ENCODE measurements at regions not wholly inside any gene's neighbourhood (a gene's known extent, or its start where the extent isn't known, plus 50 kb on each side); places are given as distances from the start of the nearest gene placed in this dataset.

- TF ChIP-seq EZH2 (IDR thresholded peaks at IDR 0.05; ENCODE audit: low read depth, unreplicated experiment) (no peak), CREB1 (CRISPR knock-in tag; IDR thresholded peaks at IDR 0.05; ENCODE audit: low read depth) (no peak), CTCF (conservative IDR thresholded peaks at IDR 0.05; ENCODE audit: low read depth in 2 of 2) (no peak), POLR2AphosphoS5 (IDR thresholded peaks at IDR 0.05; ENCODE audit: low read depth) (no peak), STAT1 (IDR thresholded peaks at IDR 0.05; ENCODE audit: unreplicated experiment) (no peak), ETS1 (IDR thresholded peaks at IDR 0.05) (no peak), JUNB (IDR thresholded peaks at IDR 0.05; ENCODE audit: unreplicated experiment) (no peak), EZH2phosphoT487 (IDR thresholded peaks at IDR 0.05; ENCODE audit: unreplicated experiment) (no peak), ZNF114 (CRISPR knock-in tag; IDR thresholded peaks at IDR 0.05) (no peak)
- TF ChIP-seq, protein P1, sequence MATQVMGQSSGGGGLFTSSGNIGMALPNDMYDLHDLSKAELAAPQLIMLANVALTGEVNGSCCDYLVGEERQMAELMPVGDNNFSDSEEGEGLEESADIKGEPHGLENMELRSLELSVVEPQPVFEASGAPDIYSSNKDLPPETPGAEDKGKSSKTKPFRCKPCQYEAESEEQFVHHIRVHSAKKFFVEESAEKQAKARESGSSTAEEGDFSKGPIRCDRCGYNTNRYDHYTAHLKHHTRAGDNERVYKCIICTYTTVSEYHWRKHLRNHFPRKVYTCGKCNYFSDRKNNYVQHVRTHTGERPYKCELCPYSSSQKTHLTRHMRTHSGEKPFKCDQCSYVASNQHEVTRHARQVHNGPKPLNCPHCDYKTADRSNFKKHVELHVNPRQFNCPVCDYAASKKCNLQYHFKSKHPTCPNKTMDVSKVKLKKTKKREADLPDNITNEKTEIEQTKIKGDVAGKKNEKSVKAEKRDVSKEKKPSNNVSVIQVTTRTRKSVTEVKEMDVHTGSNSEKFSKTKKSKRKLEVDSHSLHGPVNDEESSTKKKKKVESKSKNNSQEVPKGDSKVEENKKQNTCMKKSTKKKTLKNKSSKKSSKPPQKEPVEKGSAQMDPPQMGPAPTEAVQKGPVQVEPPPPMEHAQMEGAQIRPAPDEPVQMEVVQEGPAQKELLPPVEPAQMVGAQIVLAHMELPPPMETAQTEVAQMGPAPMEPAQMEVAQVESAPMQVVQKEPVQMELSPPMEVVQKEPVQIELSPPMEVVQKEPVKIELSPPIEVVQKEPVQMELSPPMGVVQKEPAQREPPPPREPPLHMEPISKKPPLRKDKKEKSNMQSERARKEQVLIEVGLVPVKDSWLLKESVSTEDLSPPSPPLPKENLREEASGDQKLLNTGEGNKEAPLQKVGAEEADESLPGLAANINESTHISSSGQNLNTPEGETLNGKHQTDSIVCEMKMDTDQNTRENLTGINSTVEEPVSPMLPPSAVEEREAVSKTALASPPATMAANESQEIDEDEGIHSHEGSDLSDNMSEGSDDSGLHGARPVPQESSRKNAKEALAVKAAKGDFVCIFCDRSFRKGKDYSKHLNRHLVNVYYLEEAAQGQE (IDR thresholded peaks at IDR 0.05; ENCODE audit: unreplicated experiment) = no peak
Measured at GRCh38 chr3:194984066-194984465, 286.9 kb downstream of the XXYLT1 start.

Data from GM23338 (cell line).